A549 (cell line): ENCODE measurements at regions not wholly inside any gene's neighbourhood (a gene's known extent, or its start where the extent isn't known, plus 50 kb on each side); places are given as distances from the start of the nearest gene placed in this dataset.

ENCODE experiments used
- BHLHE40 ChIP-seq: IDR thresholded peaks from 2 replicates; pipeline ENCODE4 v1.6.1; 2012; ENCODE audit warnings: low read depth, low read length, inconsistent platforms
- CHD4 ChIP-seq: fragments of 200-600 bp; sonication (generic); IDR thresholded peaks from 2 replicates; pipeline ENCODE4 v1.6.1; 2016; ENCODE audit warnings: antibody characterized with exemption, mild to moderate bottlenecking, borderline replicate concordance
- JUNB ChIP-seq: fragments of >200 bp; sonication (Bioruptor Twin); formaldehyde crosslinking; IDR thresholded peaks from 2 replicates; pipeline ENCODE4 v1.6.1; 2016
- POLR2A ChIP-seq: IDR thresholded peaks from 2 replicates; pipeline ENCODE4 v1.6.1; 2012; ENCODE audit warnings: mild to moderate bottlenecking, low read length
- RAD21 ChIP-seq, 2 experiments: fragments of >200 bp in 1 of 2; sonication (Bioruptor Twin) in 1 of 2; formaldehyde crosslinking in 1 of 2; IDR thresholded peaks in 1 of 2; conservative IDR thresholded peaks in 1 of 2; 2 replicates in 1 of 2; 3 replicates in 1 of 2; pipeline ENCODE4 v1.6.1; 2012 to 2018; ENCODE audit warnings: inconsistent platforms in 1 of 2
- SREBF2 ChIP-seq: fragments of 450-650 bp; IDR thresholded peaks from 2 replicates; pipeline ENCODE4 v1.6.1; 2014; ENCODE audit warnings: mild to moderate bottlenecking, moderate library complexity
- TF ChIP-seq, protein P1 (sequence below): fragments of >200 bp; sonication (Bioruptor Twin); formaldehyde crosslinking; IDR thresholded peaks from 3 replicates; pipeline ENCODE4 v1.6.1; 2016
- TF ChIP-seq, protein P2 (sequence below): fragments of 150-350 bp; IDR thresholded peaks from 2 replicates; pipeline ENCODE4 v1.6.1; 2014; ENCODE audit warnings: low read depth, mild to moderate bottlenecking, low read length

DNA sequence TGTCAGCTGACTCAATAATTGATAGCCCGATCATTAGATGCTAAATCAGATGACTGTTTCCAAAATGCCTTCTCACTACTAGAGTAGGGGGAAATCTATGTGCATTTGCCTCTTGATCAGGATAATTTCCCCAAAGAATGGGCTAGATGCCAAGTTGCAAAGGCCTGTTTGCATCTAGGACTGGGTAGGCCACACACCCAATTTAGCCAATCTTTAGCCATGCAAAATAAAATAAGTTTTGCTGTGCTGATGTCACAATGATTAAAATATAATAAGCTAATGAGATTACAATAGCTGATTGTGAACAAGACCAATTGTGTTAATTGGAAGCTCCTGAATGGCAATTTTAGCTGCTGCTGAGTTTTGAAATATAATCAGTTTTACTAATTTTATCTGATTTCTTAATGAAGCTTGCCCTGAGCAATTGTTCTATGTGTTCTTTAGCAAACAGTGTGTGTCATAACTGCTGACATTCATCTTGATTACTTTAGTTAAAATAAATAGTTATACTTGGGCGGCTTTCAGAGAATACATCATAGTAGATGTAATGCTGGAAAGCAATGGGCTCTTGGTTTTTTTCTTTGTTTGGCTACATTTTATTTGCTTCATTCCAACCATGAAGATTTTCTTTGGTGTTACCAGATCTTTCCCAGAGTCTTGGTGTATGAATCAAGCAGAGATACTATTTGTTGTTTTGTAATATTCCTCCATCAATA is 973.2 kb upstream of the SLC35B3 start:
- no peak for TF ChIP-seq CHD4
- no peak for TF ChIP-seq BHLHE40
- no peak for TF ChIP-seq POLR2A
- TF ChIP-seq, protein P1, sequence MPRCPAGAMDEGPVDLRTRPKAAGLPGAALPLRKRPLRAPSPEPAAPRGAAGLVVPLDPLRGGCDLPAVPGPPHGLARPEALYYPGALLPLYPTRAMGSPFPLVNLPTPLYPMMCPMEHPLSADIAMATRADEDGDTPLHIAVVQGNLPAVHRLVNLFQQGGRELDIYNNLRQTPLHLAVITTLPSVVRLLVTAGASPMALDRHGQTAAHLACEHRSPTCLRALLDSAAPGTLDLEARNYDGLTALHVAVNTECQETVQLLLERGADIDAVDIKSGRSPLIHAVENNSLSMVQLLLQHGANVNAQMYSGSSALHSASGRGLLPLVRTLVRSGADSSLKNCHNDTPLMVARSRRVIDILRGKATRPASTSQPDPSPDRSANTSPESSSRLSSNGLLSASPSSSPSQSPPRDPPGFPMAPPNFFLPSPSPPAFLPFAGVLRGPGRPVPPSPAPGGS: no peak
- no peak for TF ChIP-seq SREBF2
- TF ChIP-seq RAD21 (conservative IDR thresholded peaks at IDR 0.05 in 1 of 2, IDR thresholded peaks at IDR 0.05 in 1 of 2): no peak
- TF ChIP-seq JUNB: no peak
- TF ChIP-seq, protein P2, sequence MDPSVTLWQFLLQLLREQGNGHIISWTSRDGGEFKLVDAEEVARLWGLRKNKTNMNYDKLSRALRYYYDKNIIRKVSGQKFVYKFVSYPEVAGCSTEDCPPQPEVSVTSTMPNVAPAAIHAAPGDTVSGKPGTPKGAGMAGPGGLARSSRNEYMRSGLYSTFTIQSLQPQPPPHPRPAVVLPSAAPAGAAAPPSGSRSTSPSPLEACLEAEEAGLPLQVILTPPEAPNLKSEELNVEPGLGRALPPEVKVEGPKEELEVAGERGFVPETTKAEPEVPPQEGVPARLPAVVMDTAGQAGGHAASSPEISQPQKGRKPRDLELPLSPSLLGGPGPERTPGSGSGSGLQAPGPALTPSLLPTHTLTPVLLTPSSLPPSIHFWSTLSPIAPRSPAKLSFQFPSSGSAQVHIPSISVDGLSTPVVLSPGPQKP: no peak
